DND-41 (cell line): ENCODE measurements at regions not wholly inside any gene's neighbourhood (a gene's known extent, or its start where the extent isn't known, plus 50 kb on each side); places are given as distances from the start of the nearest gene placed in this dataset.

Source experiments
- EZH2 ChIP-seq: IDR thresholded peaks from 3 replicates; pipeline ENCODE4 v1.6.1; 2012; ENCODE audit warnings: borderline replicate concordance, low read depth, mild to moderate bottlenecking, moderate library complexity, low read length, inconsistent platforms; ENCODE audit not compliant: severe bottlenecking
- TF ChIP-seq, protein P1 (sequence below): IDR thresholded peaks from 2 replicates; pipeline ENCODE4 v1.5.1; 2012; ENCODE audit warnings: borderline replicate concordance, low read length, moderate library complexity, mild to moderate bottlenecking; ENCODE audit not compliant: poor library complexity, severe bottlenecking; ENCODE audit errors: extremely low read depth

DNA sequence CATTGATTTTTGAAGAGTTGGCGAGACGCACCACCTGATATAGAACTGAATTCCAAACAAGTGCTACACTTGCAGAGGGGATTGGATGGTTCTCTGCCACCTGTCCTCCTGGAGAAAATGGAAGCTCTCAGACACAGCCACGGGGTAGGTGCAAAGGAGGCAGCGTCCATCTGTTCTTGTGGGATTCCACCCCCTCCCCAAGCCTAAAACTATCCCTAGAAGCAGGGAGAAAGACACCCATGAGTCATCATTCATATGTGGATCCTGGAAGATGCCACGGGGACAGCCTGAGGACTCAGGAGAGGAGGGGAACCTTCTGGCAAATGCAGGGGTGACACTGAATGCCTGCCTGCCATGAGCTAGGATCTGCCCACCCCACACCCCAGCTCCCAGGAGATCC is 171.3 kb upstream of the CST7 start:
- TF ChIP-seq, protein P1, sequence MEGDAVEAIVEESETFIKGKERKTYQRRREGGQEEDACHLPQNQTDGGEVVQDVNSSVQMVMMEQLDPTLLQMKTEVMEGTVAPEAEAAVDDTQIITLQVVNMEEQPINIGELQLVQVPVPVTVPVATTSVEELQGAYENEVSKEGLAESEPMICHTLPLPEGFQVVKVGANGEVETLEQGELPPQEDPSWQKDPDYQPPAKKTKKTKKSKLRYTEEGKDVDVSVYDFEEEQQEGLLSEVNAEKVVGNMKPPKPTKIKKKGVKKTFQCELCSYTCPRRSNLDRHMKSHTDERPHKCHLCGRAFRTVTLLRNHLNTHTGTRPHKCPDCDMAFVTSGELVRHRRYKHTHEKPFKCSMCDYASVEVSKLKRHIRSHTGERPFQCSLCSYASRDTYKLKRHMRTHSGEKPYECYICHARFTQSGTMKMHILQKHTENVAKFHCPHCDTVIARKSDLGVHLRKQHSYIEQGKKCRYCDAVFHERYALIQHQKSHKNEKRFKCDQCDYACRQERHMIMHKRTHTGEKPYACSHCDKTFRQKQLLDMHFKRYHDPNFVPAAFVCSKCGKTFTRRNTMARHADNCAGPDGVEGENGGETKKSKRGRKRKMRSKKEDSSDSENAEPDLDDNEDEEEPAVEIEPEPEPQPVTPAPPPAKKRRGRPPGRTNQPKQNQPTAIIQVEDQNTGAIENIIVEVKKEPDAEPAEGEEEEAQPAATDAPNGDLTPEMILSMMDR: no peak
- no peak for TF ChIP-seq EZH2
